Erythroblast (primary cell): ENCODE measurements at regions not wholly inside any gene's neighbourhood (a gene's known extent, or its start where the extent isn't known, plus 50 kb on each side); places are given as distances from the start of the nearest gene placed in this dataset.
"Not testable (repeated sequence)": the region's sequence is repeated elsewhere in the genome, so short reads cannot be mapped to it uniquely, and the experiment has no call there.

Experiments used
- DNase-seq, 2 experiments: peaks; one replicate each; lab custom pipeline; 2025; lab: John Stamatoyannopoulos, UW
- GATA1 ChIP-seq: IDR thresholded peaks from 2 replicates; pipeline ENCODE4 v1.6.1; 2011; ENCODE audit warnings: low read depth, mild to moderate bottlenecking, control low read depth, low read length, moderate library complexity
- POLR2A ChIP-seq: IDR thresholded peaks from 2 replicates; pipeline ENCODE4 v1.6.1; 2011; ENCODE audit warnings: mild to moderate bottlenecking, low read length

- TF ChIP-seq POLR2A (no peak), GATA1 (no peak)
- no peak for DNase-seq
These were observed 183.0 kb downstream of the TMEM114 start for GRCh38 chr16:8407351-8407750.

GRCh38 chr16:8403978-8404749 is 186.1 kb downstream of the TMEM114 start:
- TF ChIP-seq POLR2A, result no peak
- no peak for TF ChIP-seq GATA1
- no peak for DNase-seq

- DNase-seq, result no peak
- TF ChIP-seq POLR2A, result no peak
- no peak for TF ChIP-seq GATA1
These were observed 187.1 kb downstream of the TMEM114 start for GRCh38 chr16:8402981-8403843.

- DNase-seq, result not testable (repeated sequence)
These were observed 189.6 kb downstream of the TMEM114 start for GRCh38 chr16:8400683-8401082.

- TF ChIP-seq GATA1 (no peak), POLR2A (no peak)
- DNase-seq, result no peak
These were observed 191.8 kb downstream of the TMEM114 start for GRCh38 chr16:8398548-8398947.

- TF ChIP-seq POLR2A, result no peak
- TF ChIP-seq GATA1, result no peak
- DNase-seq, result no peak
These were observed 193.1 kb downstream of the TMEM114 start for GRCh38 chr16:8397223-8397622.

- DNase-seq, result no peak
- TF ChIP-seq POLR2A, result no peak
- no peak for TF ChIP-seq GATA1
These were observed 193.8 kb downstream of the TMEM114 start for GRCh38 chr16:8396463-8396862.

- TF ChIP-seq GATA1 (no peak), POLR2A (no peak)
- no peak for DNase-seq
These were observed 199.1 kb downstream of the TMEM114 start for GRCh38 chr16:8391257-8391656.

- no peak for TF ChIP-seq POLR2A
- TF ChIP-seq GATA1, result no peak
- DNase-seq, result no peak
These were observed 201.6 kb downstream of the TMEM114 start for GRCh38 chr16:8388684-8389083.

- DNase-seq, result no peak
- TF ChIP-seq POLR2A (no peak), GATA1 (no peak)
These were observed 208.5 kb downstream of the TMEM114 start for GRCh38 chr16:8381814-8382213.

GRCh38 chr16:8380311-8380710 is 210.0 kb downstream of the TMEM114 start:
- no peak for DNase-seq
- no peak for TF ChIP-seq GATA1
- TF ChIP-seq POLR2A, result no peak

GRCh38 chr16:8377864-8378263 is 212.4 kb downstream of the TMEM114 start:
- DNase-seq, result no peak

GRCh38 chr16:8376858-8377257 is 213.5 kb downstream of the TMEM114 start:
- no peak for DNase-seq
- TF ChIP-seq POLR2A, result no peak
- TF ChIP-seq GATA1, result no peak

More at GRCh38 chr16:8377864-8378263, 212.4 kb downstream of the TMEM114 start:
- no peak for TF ChIP-seq POLR2A

- DNase-seq, result no peak
- no peak for TF ChIP-seq GATA1
- TF ChIP-seq POLR2A, result no peak
These were observed 213.9 kb downstream of the TMEM114 start for GRCh38 chr16:8376430-8376829.

GRCh38 chr16:8375232-8375587 is 215.1 kb downstream of the TMEM114 start:
- DNase-seq, result no peak
- TF ChIP-seq GATA1 (no peak), POLR2A (no peak)
